ENCODE measurements at regions not wholly inside any gene's neighbourhood (a gene's known extent, or its start where the extent isn't known, plus 50 kb on each side); places are given as distances from the start of the nearest gene placed in this dataset.

GRCh38 chr7:69126896-69127479 is 471.3 kb upstream of the AUTS2 start:
- Histone ChIP-seq H3K36me3 (ENCODE audit: control insufficient read depth in 2 of 3, insufficient read depth in 3 of 3, low read length in 3 of 3) (no peaks in the 10 kb centered on the region), H3K9ac (ENCODE audit: low read length in 3 of 3) (no peak overlapping the region), H3K27ac (ENCODE audit: low read depth in 2 of 2, low read length in 2 of 2) (no peak overlapping the region), H3K9me3 (ENCODE audit: control insufficient read depth in 2 of 3, insufficient read depth in 1 of 3, low read length in 3 of 3) (no peaks in the 10 kb centered on the region), H3K27me3 (ENCODE audit: control insufficient read depth, insufficient read depth, low read length) (no peaks in the 10 kb centered on the region), H3K4me1 (ENCODE audit: control insufficient read depth in 2 of 3, insufficient read depth in 2 of 3, low read depth in 1 of 3, low read length in 3 of 3) (no peaks in the 10 kb centered on the region), H3K4me3 (ENCODE audit: low read length in 3 of 3) (no peak overlapping the region)
- no peak for DNase-seq
- no peak for TF ChIP-seq CTCF (IDR thresholded peaks at IDR 0.05; ENCODE audit: borderline replicate concordance, extremely low read depth, insufficient read depth)
- intact Hi-C loops (cut with DNase I): no loop called here
- FAIRE-seq: no peak

- no peak overlapping the region for H3K27ac ChIP-seq (ENCODE audit: low read depth in 2 of 2, low read length in 2 of 2)
- DNase-seq: no peak
- FAIRE-seq: no peak
- no peak for TF ChIP-seq CTCF (IDR thresholded peaks at IDR 0.05; ENCODE audit: borderline replicate concordance, extremely low read depth, insufficient read depth)
- no peak overlapping the region for H3K9ac ChIP-seq (ENCODE audit: low read length in 3 of 3)
- H3K4me1 ChIP-seq (ENCODE audit: control insufficient read depth in 2 of 3, insufficient read depth in 2 of 3, low read depth in 1 of 3, low read length in 3 of 3): no peaks in the 10 kb centered on the region
- H3K36me3 ChIP-seq (ENCODE audit: control insufficient read depth in 2 of 3, insufficient read depth in 3 of 3, low read length in 3 of 3): no peaks in the 10 kb centered on the region
- H3K4me3 ChIP-seq (ENCODE audit: low read length in 3 of 3): no peak overlapping the region
- no peaks in the 10 kb centered on the region for H3K27me3 ChIP-seq (ENCODE audit: control insufficient read depth, insufficient read depth, low read length)
- intact Hi-C loops (cut with DNase I): no loop called here
- no peaks in the 10 kb centered on the region for H3K9me3 ChIP-seq (ENCODE audit: control insufficient read depth in 2 of 3, insufficient read depth in 1 of 3, low read length in 3 of 3)
Observed at GRCh38 chr7:69129524-69129923, 468.8 kb upstream of the AUTS2 start.

- Histone ChIP-seq H3K36me3 (ENCODE audit: control insufficient read depth in 2 of 3, insufficient read depth in 3 of 3, low read length in 3 of 3) (no peaks in the 10 kb centered on the region), H3K9ac (ENCODE audit: low read length in 3 of 3) (no peak overlapping the region), H3K4me3 (ENCODE audit: low read length in 3 of 3) (no peak overlapping the region), H3K9me3 (ENCODE audit: control insufficient read depth in 2 of 3, insufficient read depth in 1 of 3, low read length in 3 of 3) (no peaks in the 10 kb centered on the region), H3K4me1 (ENCODE audit: control insufficient read depth in 2 of 3, insufficient read depth in 2 of 3, low read depth in 1 of 3, low read length in 3 of 3) (no peaks in the 10 kb centered on the region), H3K27ac (ENCODE audit: low read depth in 2 of 2, low read length in 2 of 2) (no peak overlapping the region), H3K27me3 (ENCODE audit: control insufficient read depth, insufficient read depth, low read length) (no peaks in the 10 kb centered on the region)
- no peak for TF ChIP-seq CTCF (IDR thresholded peaks at IDR 0.05; ENCODE audit: borderline replicate concordance, extremely low read depth, insufficient read depth)
- no peak for FAIRE-seq
- intact Hi-C loops (cut with DNase I): no loop called here
- no peak for DNase-seq
Observed at GRCh38 chr7:69129951-69130350, 468.3 kb upstream of the AUTS2 start.

GRCh38 chr7:69130396-69130795 is 467.9 kb upstream of the AUTS2 start:
- H3K4me1 ChIP-seq (ENCODE audit: control insufficient read depth in 2 of 3, insufficient read depth in 2 of 3, low read depth in 1 of 3, low read length in 3 of 3): no peaks in the 10 kb centered on the region
- FAIRE-seq: no peak
- no peaks in the 10 kb centered on the region for H3K27me3 ChIP-seq (ENCODE audit: control insufficient read depth, insufficient read depth, low read length)
- no peaks in the 10 kb centered on the region for H3K9me3 ChIP-seq (ENCODE audit: control insufficient read depth in 2 of 3, insufficient read depth in 1 of 3, low read length in 3 of 3)
- no peak overlapping the region for H3K9ac ChIP-seq (ENCODE audit: low read length in 3 of 3)
- no peak overlapping the region for H3K27ac ChIP-seq (ENCODE audit: low read depth in 2 of 2, low read length in 2 of 2)
- DNase-seq: peak in 1 of 5 donors; percentile 29
- no peak overlapping the region for H3K4me3 ChIP-seq (ENCODE audit: low read length in 3 of 3)
- no peaks in the 10 kb centered on the region for H3K36me3 ChIP-seq (ENCODE audit: control insufficient read depth in 2 of 3, insufficient read depth in 3 of 3, low read length in 3 of 3)
- no peak for TF ChIP-seq CTCF (IDR thresholded peaks at IDR 0.05; ENCODE audit: borderline replicate concordance, extremely low read depth, insufficient read depth)
- intact Hi-C loops (cut with DNase I): no loop called here

Data from kidney (tissue), 13 donors.